ENCODE measurements at regions not wholly inside any gene's neighbourhood (a gene's known extent, or its start where the extent isn't known, plus 50 kb on each side); places are given as distances from the start of the nearest gene placed in this dataset.

GRCh38 chr4:106471151-106471550 lies 102.6 kb upstream of the GIMD1 start:
- Mint-ChIP-seq H3K4me1 (no peaks in the 10 kb centered on the region), H3K9me3 (peaks cover 2% of the 10 kb centered on the region), H3K4me3 (no peak overlapping the region), H3K27me3 (no peaks in the 10 kb centered on the region), H3K36me3 (no peaks in the 10 kb centered on the region), H3K27ac (no peak overlapping the region)
- no peak for DNase-seq
- CTCF ChIA-PET: no interaction called here

- H3K36me3 Mint-ChIP-seq: no peaks in the 10 kb centered on the region
Observed at GRCh38 chr4:106463622-106464021, 95.0 kb upstream of the GIMD1 start.

DNA sequence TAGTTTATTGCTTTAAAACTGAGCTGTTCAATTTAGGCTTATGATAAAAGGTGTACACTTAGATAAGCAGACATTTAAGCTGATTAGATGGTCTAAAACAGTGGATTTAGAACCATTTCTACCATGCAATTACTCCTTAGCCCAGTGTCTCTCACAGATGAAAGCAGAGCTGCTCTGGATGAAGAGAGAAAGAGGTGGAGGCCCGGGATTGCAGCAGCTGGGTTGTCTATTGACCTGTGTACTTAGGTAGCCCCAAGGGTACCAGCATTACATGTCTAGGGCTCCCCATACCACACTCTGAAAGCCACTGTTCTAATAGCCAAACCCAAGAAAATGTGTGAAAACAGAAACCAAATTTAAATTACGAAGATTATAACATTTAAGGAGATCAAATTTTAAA lies 86.0 kb upstream of the GIMD1 start:
- Mint-ChIP-seq H3K4me3 (no peak overlapping the region), H3K4me1 (no peaks in the 10 kb centered on the region), H3K27ac (no peak overlapping the region), H3K36me3 (no peaks in the 10 kb centered on the region), H3K27me3 (no peaks in the 10 kb centered on the region), H3K9me3 (no peaks in the 10 kb centered on the region)
- DNase-seq: no peak
- CTCF ChIA-PET: no interaction called here

More at GRCh38 chr4:106463622-106464021, 95.0 kb upstream of the GIMD1 start:
- no peaks in the 10 kb centered on the region for H3K9me3 Mint-ChIP-seq
- H3K4me1 Mint-ChIP-seq: no peaks in the 10 kb centered on the region
- DNase-seq: no peak
- no peaks in the 10 kb centered on the region for H3K27me3 Mint-ChIP-seq
- H3K27ac Mint-ChIP-seq: no peak overlapping the region
- CTCF ChIA-PET: no interaction called here
- no peak overlapping the region for H3K4me3 Mint-ChIP-seq

DNA sequence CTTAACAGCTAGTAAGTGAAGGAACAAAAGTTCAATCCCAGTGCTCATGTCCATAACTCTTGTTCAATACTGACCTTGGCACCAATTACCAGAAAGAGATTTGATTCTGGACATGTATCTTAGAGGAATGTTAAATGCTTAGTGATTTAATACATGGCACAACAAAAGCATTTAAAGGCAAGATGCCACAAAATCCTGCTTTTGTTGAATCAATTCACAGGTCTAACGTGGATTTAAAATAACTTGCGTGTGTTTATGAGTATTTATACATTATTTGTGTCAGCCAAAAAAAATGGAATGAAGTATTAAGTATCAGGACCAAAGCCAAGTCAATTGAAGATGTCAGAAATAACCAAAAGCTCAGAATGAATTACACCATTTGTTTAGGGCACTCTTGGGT lies 85.4 kb upstream of the GIMD1 start:
- DNase-seq: no peak
- CTCF ChIA-PET: no interaction called here
- Mint-ChIP-seq H3K27ac (no peak overlapping the region), H3K4me3 (no peak overlapping the region), H3K36me3 (no peaks in the 10 kb centered on the region), H3K27me3 (no peaks in the 10 kb centered on the region), H3K4me1 (no peaks in the 10 kb centered on the region), H3K9me3 (no peaks in the 10 kb centered on the region)

DNA sequence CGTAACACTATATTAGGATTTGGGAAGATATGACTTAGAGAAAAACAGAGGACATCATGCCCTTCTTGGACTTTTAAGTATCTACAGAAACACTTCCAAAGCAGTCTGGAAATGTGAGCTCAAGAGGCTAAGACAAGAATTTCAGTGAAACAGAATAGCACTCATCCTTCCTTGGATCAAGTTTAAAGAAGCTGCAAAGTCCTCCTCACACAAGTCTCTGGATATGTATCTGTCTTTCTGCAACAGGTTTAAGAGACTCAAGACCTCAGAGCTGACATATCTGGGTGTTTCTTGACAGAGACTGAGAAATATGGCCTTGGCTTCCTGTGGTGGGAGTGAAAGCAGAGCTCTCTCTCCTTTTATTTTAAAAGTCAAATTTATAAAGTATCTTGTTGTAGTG lies 82.5 kb upstream of the GIMD1 start:
- no peak overlapping the region for H3K27ac Mint-ChIP-seq
- DNase-seq: no peak
- no peak overlapping the region for H3K4me3 Mint-ChIP-seq
- CTCF ChIA-PET: no interaction called here
- no peaks in the 10 kb centered on the region for H3K9me3 Mint-ChIP-seq
- H3K4me1 Mint-ChIP-seq: no peaks in the 10 kb centered on the region
- H3K27me3 Mint-ChIP-seq: no peaks in the 10 kb centered on the region
- H3K36me3 Mint-ChIP-seq: no peaks in the 10 kb centered on the region

DNA sequence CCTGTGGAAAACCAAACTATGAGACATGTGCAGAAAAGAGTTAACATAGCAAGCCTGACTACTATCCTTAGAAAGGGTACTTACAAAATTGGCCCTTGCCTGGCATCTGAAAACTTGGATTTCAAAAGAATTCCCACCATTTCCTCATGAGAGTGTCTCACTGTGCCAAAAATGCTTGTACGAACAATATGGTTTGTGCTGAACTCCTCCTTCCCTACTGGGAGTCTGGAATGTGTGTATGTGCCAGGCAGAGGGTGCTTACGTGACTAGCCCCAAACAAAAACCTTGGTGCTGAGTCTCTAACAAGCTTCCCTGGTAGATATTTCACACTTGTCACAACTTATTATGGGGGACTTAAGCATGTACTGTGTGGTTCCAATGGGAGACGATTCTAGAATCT lies 81.7 kb upstream of the GIMD1 start:
- Mint-ChIP-seq H3K4me3 (no peak overlapping the region), H3K27me3 (no peaks in the 10 kb centered on the region), H3K27ac (no peak overlapping the region), H3K36me3 (no peaks in the 10 kb centered on the region), H3K4me1 (no peaks in the 10 kb centered on the region), H3K9me3 (peaks cover 4% of the 10 kb centered on the region)
- no peak for DNase-seq
- CTCF ChIA-PET: no interaction called here

DNA sequence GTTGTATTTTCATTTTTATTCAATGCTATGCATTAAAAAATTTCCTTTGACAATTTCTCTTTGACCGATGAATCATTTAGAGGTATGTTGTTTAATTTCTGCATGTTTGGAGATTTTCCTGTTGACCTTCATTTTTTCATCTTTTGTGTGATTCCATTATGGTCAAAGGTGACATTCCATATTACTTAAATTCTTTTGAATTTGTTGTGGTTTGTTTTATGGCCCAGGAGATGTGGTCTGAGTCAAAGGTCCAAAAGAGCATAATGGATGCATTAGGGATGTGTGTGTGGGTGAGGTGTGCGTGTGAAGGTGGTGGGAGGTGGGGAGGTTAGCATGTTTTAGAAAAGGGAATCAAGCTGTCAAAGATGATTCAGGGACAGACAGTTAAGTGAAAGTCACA lies 76.0 kb upstream of the GIMD1 start:
- peaks cover 4% of the 10 kb centered on the region for H3K9me3 Mint-ChIP-seq
- CTCF ChIA-PET: no interaction called here

GRCh38 chr4:106430797-106431196 lies 62.2 kb upstream of the GIMD1 start:
- H3K27me3 Mint-ChIP-seq: no peaks in the 10 kb centered on the region
- H3K4me1 Mint-ChIP-seq: no peaks in the 10 kb centered on the region
- H3K9me3 Mint-ChIP-seq: no peaks in the 10 kb centered on the region
- H3K4me3 Mint-ChIP-seq: no peak overlapping the region
- DNase-seq: no peak
- CTCF ChIA-PET: interaction anchor here (1.1 kb wide), 1 partner anchor 95 kb away, joined by 3 read pairs; no protein-coding TSS in a partner anchor
- no peaks in the 10 kb centered on the region for H3K36me3 Mint-ChIP-seq
- H3K27ac Mint-ChIP-seq: no peak overlapping the region

More for the DNA sequence above, 76.0 kb upstream of the GIMD1 start:
- no peak overlapping the region for H3K27ac Mint-ChIP-seq
- DNase-seq: no peak
- H3K36me3 Mint-ChIP-seq: no peaks in the 10 kb centered on the region
- no peak overlapping the region for H3K4me3 Mint-ChIP-seq
- no peaks in the 10 kb centered on the region for H3K4me1 Mint-ChIP-seq
- peaks cover 4% of the 10 kb centered on the region for H3K27me3 Mint-ChIP-seq

DNA sequence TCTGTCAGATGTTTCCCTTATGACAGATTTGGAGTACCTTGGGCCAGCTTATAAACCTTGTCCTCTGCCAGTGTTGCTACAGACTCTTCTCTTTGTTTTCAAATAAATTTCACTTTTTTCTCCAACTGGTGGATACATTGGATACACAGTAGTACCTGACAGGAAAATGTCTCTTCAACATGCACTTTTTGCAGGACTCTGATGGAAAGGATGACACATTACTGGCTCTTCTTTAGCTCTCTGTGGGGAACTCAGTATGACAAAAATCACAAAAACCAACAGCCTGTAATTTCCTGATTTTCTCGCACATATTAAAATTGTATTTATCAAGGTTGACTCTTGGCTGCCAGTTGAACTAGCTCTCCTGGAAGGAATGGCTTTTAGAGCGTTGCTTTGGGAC lies 61.3 kb upstream of the GIMD1 start:
- H3K4me3 Mint-ChIP-seq: no peak overlapping the region
- no peak for DNase-seq
- H3K36me3 Mint-ChIP-seq: no peaks in the 10 kb centered on the region
- no peaks in the 10 kb centered on the region for H3K27me3 Mint-ChIP-seq
- H3K9me3 Mint-ChIP-seq: no peaks in the 10 kb centered on the region
- CTCF ChIA-PET: interaction anchor here (1.1 kb wide), 1 partner anchor 96 kb away, joined by 3 read pairs; no protein-coding TSS in a partner anchor
- H3K4me1 Mint-ChIP-seq: no peaks in the 10 kb centered on the region
- H3K27ac Mint-ChIP-seq: no peak overlapping the region

DNA sequence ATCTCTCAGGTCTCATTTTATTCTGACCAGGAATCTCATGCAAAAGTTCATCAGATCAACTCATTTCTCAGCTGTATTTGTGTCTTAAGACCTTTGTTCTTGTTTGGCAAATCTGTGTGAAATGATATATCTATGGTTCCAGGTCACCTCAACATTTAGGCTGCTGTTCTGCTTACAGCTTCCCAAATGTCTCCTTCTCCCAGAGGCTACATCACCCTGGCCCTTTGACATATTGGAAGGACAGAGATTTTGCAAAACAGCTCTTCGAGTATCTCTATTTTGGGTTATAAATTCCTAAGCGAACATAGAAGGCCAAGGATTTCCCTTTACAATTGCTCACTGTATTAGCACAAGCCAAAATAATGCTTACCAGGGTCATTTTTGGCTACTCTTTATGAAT lies 57.5 kb upstream of the GIMD1 start:
- no peak for DNase-seq
- Mint-ChIP-seq H3K27ac (no peak overlapping the region), H3K9me3 (no peaks in the 10 kb centered on the region), H3K4me1 (no peaks in the 10 kb centered on the region), H3K27me3 (no peaks in the 10 kb centered on the region), H3K4me3 (no peak overlapping the region), H3K36me3 (no peaks in the 10 kb centered on the region)
- CTCF ChIA-PET: no interaction called here

GRCh38 chr4:106425576-106425975 lies 57.0 kb upstream of the GIMD1 start:
- Mint-ChIP-seq H3K9me3 (no peaks in the 10 kb centered on the region), H3K4me1 (no peaks in the 10 kb centered on the region), H3K27ac (no peak overlapping the region), H3K27me3 (no peaks in the 10 kb centered on the region), H3K4me3 (no peak overlapping the region), H3K36me3 (no peaks in the 10 kb centered on the region)
- CTCF ChIA-PET: no interaction called here
- no peak for DNase-seq

- DNase-seq: no peak
- Mint-ChIP-seq H3K36me3 (no peaks in the 10 kb centered on the region), H3K27ac (no peak overlapping the region), H3K4me1 (no peaks in the 10 kb centered on the region), H3K4me3 (no peak overlapping the region), H3K9me3 (no peaks in the 10 kb centered on the region), H3K27me3 (no peaks in the 10 kb centered on the region)
- CTCF ChIA-PET: no interaction called here
Observed at GRCh38 chr4:106424426-106424825, 55.8 kb upstream of the GIMD1 start.

GRCh38 chr4:106423791-106424190 lies 55.2 kb upstream of the GIMD1 start:
- no peaks in the 10 kb centered on the region for H3K27me3 Mint-ChIP-seq
- no peak overlapping the region for H3K4me3 Mint-ChIP-seq
- CTCF ChIA-PET: no interaction called here
- no peak overlapping the region for H3K27ac Mint-ChIP-seq
- H3K36me3 Mint-ChIP-seq: no peaks in the 10 kb centered on the region
- no peaks in the 10 kb centered on the region for H3K9me3 Mint-ChIP-seq
- no peak for DNase-seq
- no peaks in the 10 kb centered on the region for H3K4me1 Mint-ChIP-seq

DNA sequence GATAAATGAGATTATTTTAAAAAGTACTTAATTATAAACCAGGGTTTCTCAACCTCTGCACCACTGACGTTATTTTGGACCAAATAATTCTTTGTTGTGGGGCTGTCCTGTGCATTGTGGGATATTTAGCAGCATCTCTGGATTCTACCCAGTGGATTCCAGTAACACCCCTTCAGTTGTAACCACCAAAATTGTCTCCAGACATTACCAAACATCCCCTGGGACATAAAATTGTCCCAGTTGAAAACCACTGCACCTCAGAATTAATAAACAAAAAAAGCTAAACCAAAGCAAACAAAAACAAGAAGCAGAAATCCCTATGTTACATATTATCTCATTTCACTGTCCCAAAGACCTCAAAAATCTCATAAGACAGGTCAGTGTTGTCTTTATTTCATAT lies 54.2 kb upstream of the GIMD1 start:
- no peak for DNase-seq
- Mint-ChIP-seq H3K4me3 (no peak overlapping the region), H3K27ac (no peak overlapping the region), H3K9me3 (no peaks in the 10 kb centered on the region), H3K4me1 (no peaks in the 10 kb centered on the region), H3K27me3 (no peaks in the 10 kb centered on the region), H3K36me3 (no peaks in the 10 kb centered on the region)
- CTCF ChIA-PET: interaction anchor here (0.6 to 0.7 kb wide), 2 partner anchors 11 to 1175 kb away, joined by 4 to 5 read pairs; no protein-coding TSS in a partner anchor

- H3K4me3 Mint-ChIP-seq: no peak overlapping the region
- H3K27ac Mint-ChIP-seq: no peak overlapping the region
- H3K9me3 Mint-ChIP-seq: no peaks in the 10 kb centered on the region
- no peak for DNase-seq
- CTCF ChIA-PET: interaction anchor here (0.7 kb wide), 1 partner anchor 1176 kb away, joined by 4 read pairs; no protein-coding TSS in a partner anchor
- H3K36me3 Mint-ChIP-seq: no peaks in the 10 kb centered on the region
- no peaks in the 10 kb centered on the region for H3K4me1 Mint-ChIP-seq
- H3K27me3 Mint-ChIP-seq: no peaks in the 10 kb centered on the region
Observed at GRCh38 chr4:106421441-106422296, 53.1 kb upstream of the GIMD1 start.

Data from activated naive CD4-positive, alpha-beta T cell treated with anti-CD3 and anti-CD28 coated beads, Interleukin-2, amount 10 ng/mL, durations not matched to agents 7 days and 5 days (primary cell).